ENCODE measurements at regions not wholly inside any gene's neighbourhood (a gene's known extent, or its start where the extent isn't known, plus 50 kb on each side); places are given as distances from the start of the nearest gene placed in this dataset.

DNA sequence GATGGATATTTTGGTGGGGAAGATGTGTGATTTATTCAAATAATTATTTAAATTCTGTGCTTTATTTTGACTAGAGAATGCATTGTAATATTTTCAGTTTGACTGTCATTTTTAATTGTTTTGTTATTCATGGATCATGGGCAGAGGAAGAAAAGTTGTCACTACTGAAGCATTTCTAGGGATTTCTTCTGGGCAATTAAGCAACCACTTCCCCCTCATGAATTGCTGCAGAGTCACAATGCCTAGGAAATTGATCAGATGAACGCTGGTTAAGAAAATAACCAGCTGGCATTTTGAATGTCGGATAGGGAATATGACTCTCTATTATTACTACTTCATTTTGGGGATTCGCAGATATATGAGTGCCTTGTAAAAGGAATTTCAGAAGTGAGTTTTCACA lies 283.3 kb downstream of the IL15 start:
- no peak overlapping the region for H3K4me3 ChIP-seq (ENCODE audit: low read depth, low read length)
- TF ChIP-seq, protein P1, sequence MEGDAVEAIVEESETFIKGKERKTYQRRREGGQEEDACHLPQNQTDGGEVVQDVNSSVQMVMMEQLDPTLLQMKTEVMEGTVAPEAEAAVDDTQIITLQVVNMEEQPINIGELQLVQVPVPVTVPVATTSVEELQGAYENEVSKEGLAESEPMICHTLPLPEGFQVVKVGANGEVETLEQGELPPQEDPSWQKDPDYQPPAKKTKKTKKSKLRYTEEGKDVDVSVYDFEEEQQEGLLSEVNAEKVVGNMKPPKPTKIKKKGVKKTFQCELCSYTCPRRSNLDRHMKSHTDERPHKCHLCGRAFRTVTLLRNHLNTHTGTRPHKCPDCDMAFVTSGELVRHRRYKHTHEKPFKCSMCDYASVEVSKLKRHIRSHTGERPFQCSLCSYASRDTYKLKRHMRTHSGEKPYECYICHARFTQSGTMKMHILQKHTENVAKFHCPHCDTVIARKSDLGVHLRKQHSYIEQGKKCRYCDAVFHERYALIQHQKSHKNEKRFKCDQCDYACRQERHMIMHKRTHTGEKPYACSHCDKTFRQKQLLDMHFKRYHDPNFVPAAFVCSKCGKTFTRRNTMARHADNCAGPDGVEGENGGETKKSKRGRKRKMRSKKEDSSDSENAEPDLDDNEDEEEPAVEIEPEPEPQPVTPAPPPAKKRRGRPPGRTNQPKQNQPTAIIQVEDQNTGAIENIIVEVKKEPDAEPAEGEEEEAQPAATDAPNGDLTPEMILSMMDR (IDR thresholded peaks at IDR 0.05; ENCODE audit: insufficient read depth, low read length, missing control alignments): no peak
- POLR2A ChIA-PET: no interaction called here
- CTCF ChIA-PET: interaction anchor here (1.6 kb wide), 1 partner anchor 7 kb away, joined by 4 read pairs; no protein-coding TSS in a partner anchor
- no peak for DNase-seq (ENCODE audit: low read depth, low spot score)

DNA sequence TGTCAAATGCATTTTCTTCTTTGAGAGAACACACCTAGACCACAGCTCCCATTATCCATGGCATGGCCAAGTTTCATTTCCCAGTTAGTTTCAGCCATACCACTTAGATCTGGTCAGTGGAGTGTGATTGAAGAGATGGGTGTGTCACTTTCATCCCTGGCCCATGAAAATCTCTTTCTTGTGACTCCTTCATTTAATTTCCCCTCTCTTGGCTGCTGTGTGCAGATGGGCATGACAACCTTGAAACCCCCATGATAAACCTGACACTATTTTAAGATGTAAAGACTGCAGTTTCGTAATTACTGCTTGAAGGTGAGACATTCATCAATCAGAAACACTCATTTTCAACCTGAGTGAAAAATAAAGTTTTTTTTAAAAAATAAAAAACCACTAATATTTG lies 284.9 kb downstream of the IL15 start:
- TF ChIP-seq, protein P1 (IDR thresholded peaks at IDR 0.05; ENCODE audit: insufficient read depth, low read length, missing control alignments): no peak
- ChIA-PET CTCF (interaction anchor here (1.0 to 1.6 kb wide), 2 partner anchors 9 to 12 kb away, joined by 3 to 4 read pairs; no protein-coding TSS in a partner anchor), POLR2A (no interaction called here)
- no peak overlapping the region for H3K4me3 ChIP-seq (ENCODE audit: low read depth, low read length)
- no peak for DNase-seq (ENCODE audit: low read depth, low spot score)

DNA sequence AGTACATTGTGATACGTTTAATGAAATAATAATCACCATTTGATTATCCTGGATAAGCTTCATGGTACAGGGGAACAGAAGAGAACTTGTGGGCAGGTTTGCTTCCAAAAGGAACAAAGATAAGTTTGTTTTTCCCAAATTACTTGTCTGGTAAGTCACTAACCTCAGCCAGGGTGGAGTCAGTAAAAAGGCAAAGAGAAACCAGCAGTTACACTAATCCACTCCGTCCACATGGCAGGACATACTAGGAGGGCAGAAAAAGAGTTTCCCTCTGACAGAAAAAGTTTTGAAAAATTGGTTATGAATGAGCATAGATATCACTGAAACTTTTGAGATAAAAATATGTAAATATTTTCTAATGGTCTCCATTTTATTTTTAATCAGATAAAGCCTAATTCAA lies 285.9 kb downstream of the IL15 start:
- H3K4me3 ChIP-seq (ENCODE audit: low read depth, low read length): no peak overlapping the region
- CTCF ChIA-PET: no interaction called here
- TF ChIP-seq, protein P1 (IDR thresholded peaks at IDR 0.05; ENCODE audit: insufficient read depth, low read length, missing control alignments): no peak
- no peak for DNase-seq (ENCODE audit: low read depth, low spot score)
- POLR2A ChIA-PET: no interaction called here

DNA sequence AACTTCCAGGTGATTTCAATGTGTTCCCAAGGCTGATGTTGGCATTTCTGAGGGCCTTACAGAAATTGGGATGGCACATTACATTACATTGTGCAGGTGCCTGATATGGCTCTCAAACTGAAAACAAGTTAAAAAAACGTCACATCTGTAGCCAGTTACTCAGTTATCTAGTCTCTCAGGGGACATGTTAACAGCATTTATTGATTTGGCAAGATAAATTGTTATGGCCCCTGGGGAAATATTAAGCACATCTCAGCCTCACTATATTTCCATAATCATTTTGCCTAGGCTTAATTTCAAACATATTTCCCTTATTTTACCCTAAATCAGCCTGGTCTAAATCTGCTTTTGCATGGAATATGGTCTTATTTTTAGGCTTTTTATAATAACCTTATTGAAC lies 290.0 kb downstream of the IL15 start:
- TF ChIP-seq, protein P1 (IDR thresholded peaks at IDR 0.05; ENCODE audit: insufficient read depth, low read length, missing control alignments): no peak
- H3K4me3 ChIP-seq (ENCODE audit: low read depth, low read length): no peak overlapping the region

DNA sequence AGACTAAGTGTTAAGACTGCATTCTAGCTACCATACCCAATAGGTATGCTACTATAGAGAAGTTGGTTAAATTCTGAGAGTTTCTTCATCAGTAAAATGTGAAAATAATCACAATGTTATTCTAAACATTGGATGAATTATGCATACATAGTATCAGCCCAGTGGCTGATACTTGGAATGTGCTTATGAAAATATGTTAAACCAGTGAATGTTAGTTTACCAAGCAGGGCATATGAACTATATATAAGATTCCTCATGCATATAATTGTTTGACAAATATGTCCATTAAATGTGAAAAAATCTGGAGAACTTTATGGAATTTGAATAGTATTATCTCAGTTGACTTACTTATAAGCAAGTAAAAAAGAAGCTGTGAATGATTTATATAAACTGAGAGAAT lies 296.1 kb downstream of the IL15 start:
- DNase-seq (ENCODE audit: low read depth, low spot score): no peak
- CTCF ChIA-PET: interaction anchor here (1.1 kb wide), 1 partner anchor 12 kb away, joined by 3 read pairs; no protein-coding TSS in a partner anchor
- TF ChIP-seq, protein P1 (IDR thresholded peaks at IDR 0.05; ENCODE audit: insufficient read depth, low read length, missing control alignments): no peak
- H3K4me3 ChIP-seq (ENCODE audit: low read depth, low read length): no peak overlapping the region
- POLR2A ChIA-PET: no interaction called here

More for the DNA sequence above, 290.0 kb downstream of the IL15 start:
- no peak for DNase-seq (ENCODE audit: low read depth, low spot score)
- CTCF ChIA-PET: no interaction called here
- POLR2A ChIA-PET: no interaction called here

DNA sequence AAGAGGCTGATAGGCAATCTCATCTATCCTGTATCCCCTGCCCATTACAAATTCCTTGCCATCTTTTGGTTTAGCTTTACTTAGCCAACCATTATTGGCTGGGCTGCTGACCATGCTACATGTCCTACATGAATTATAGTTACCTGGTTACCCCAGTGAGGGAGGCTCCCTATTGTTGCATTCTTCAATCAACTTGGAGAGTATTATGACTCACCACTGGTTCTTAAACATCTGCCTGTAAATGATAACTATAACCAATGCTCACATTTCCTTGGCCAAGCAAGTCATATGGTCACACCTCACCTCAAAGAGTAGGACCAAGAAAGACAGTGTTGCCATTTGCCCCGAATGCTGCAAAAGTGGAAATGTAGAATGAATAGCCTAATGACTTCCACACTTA lies 297.6 kb downstream of the IL15 start:
- ChIA-PET POLR2A (no interaction called here), CTCF (no interaction called here)
- TF ChIP-seq, protein P1 (IDR thresholded peaks at IDR 0.05; ENCODE audit: insufficient read depth, low read length, missing control alignments): no peak
- H3K4me3 ChIP-seq (ENCODE audit: low read depth, low read length): no peak overlapping the region
- no peak for DNase-seq (ENCODE audit: low read depth, low spot score)

All from AG04449 (cell line).